Pancreas (tissue), 10 donors: ENCODE measurements at regions not wholly inside any gene's neighbourhood (a gene's known extent, or its start where the extent isn't known, plus 50 kb on each side); places are given as distances from the start of the nearest gene placed in this dataset.

Source experiments
- ATAC-seq, 4 donors: fragments of 200-7000 bp; cut with Tn5 transposase; one replicate each; pipeline versions ENCODE4 v1.8.0 to v1.9.1; 2020; ENCODE audit warnings: mild to moderate bottlenecking in 4 of 4, moderate library complexity in 4 of 4
- DNase-seq, 6 donors: peaks; one replicate each; pipeline ENCODE4 v3.0.0-alpha.2; 2020
- FAIRE-seq: peaks from 2 replicates; lab custom pipeline; 2012; peaks lifted over from hg19 to GRCh38; lab: Jason Lieb, UNC
- H3K27ac ChIP-seq, 4 donors: fragments of 200-600 bp; sonication (generic); 1 replicate in 3 of 4; 2 replicates in 1 of 4; pipeline versions ENCODE4 v1.5.0 to v1.8.0; 2020
- H3K27me3 ChIP-seq, 4 donors: fragments of 200-600 bp; one replicate each; pipeline ENCODE4 v1.8.0; 2021
- H3K36me3 ChIP-seq, 3 donors: fragments of 200-600 bp; sonication (generic) in 1 of 3; one replicate each; pipeline versions ENCODE4 v1.5.0 to v1.8.0; 2020 to 2021
- H3K4me1 ChIP-seq, 3 donors: fragments of 200-600 bp; one replicate each; pipeline ENCODE4 v1.8.0; 2021
- H3K4me3 ChIP-seq, 4 donors: fragments of 200-600 bp; sonication (generic) in 2 of 4; one replicate each; pipeline versions ENCODE4 v1.5.0 to v1.8.0; 2020 to 2021
- H3K9me3 ChIP-seq, 4 donors: fragments of 200-600 bp; one replicate each; pipeline ENCODE4 v1.8.0; 2021
- WGBS, 2 donors: extraction: QIAGEN DNeasy Blood & Tissue Kit; methylation state at CpG; one replicate each; pipeline ENCODE4 v1.1.7; 2013; 5-methylcytosine and 5-hydroxymethylcytosine counted together
- intact Hi-C, 3 donors: fragments of 100-400 bp; cut with DNase I; formaldehyde crosslinking; loops; one replicate each; pipeline versions ENCODE4 v1.11.1 to v1.14.2; 2022
- TF ChIP-seq, protein P1 (sequence below), 4 donors: fragments of 200-600 bp; sonication (generic) in 3 of 4; IDR thresholded peaks; one replicate each; pipeline versions ENCODE4 v1.5.0 to v1.8.0; 2021; ENCODE audit warnings: antibody characterized with exemption in 4 of 4
- donor health status: healthy with polysubstance abuse.
- donor health status: DM: no; HTN: no; CAD: no; lungs with moderate emphysema.
- donor health status: DM: no; HTN: no; CAD: no.
- donor health status: control.
- donor health status: control.
- donor health status: Bipolar disorder and iron deficiency.
- donor health status: DM: yes; HTN: yes; CAD: no.
- donor health status: DM: no; HTN: no; CAD: no.
- donor health status: DM: no; HTN: no; CAD: no.
- donor health status: DM: yes; HTN: yes; CAD: no.

DNA sequence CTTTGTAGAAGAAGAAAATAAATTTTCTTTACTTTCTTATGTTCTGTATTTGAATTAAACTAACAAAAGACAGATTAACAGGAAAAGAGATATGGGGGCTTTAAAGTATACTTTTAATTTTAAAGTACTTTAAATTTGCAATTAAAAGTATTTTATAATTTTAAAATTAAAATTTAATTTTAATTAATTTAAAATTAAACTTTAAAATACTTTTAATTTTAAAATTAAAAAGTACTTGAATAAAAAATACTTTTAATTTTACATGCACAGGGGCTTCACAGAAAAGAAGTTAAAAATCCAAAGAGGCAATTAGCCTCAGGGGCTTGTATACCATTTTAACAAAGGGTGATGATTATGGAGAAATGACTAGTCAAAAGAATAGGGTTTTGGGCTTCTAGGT, 420.5 kb upstream of the TGFBR2 start:
- Histone ChIP-seq H3K27me3 (no peaks in the 10 kb centered on the region), H3K36me3 (no peaks in the 10 kb centered on the region), H3K4me3 (no peak overlapping the region), H3K4me1 (no peaks in the 10 kb centered on the region), H3K9me3 (no peaks in the 10 kb centered on the region), H3K27ac (no peak overlapping the region)
- intact Hi-C loops, result no loop called here
- DNase-seq (no peak), ATAC-seq (no peak), FAIRE-seq (peak; percentile 93)
- TF ChIP-seq, protein P1, sequence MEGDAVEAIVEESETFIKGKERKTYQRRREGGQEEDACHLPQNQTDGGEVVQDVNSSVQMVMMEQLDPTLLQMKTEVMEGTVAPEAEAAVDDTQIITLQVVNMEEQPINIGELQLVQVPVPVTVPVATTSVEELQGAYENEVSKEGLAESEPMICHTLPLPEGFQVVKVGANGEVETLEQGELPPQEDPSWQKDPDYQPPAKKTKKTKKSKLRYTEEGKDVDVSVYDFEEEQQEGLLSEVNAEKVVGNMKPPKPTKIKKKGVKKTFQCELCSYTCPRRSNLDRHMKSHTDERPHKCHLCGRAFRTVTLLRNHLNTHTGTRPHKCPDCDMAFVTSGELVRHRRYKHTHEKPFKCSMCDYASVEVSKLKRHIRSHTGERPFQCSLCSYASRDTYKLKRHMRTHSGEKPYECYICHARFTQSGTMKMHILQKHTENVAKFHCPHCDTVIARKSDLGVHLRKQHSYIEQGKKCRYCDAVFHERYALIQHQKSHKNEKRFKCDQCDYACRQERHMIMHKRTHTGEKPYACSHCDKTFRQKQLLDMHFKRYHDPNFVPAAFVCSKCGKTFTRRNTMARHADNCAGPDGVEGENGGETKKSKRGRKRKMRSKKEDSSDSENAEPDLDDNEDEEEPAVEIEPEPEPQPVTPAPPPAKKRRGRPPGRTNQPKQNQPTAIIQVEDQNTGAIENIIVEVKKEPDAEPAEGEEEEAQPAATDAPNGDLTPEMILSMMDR (IDR thresholded peaks at IDR 0.05), result no peak

DNA sequence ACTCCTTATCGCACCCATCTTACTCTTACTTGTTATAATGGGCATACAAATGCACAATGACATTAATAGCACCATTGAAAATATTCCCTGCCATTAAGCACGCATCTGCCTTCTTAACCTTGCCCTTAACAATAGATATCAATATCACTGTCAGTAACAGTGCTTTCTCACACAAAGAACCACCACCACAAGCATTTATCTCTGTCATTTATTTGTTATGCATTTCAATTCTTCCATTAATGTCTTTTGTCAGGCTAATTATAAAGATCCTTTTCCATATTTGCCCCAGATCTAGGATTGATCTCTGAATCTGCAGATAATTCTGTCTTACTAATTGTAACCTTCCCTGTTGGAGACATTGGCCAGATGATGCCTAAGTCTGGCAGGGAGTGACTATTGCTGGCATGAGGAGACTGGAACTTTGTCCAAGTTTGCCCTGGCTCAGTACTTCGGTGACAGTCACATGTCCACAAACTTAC, 419.6 kb upstream of the TGFBR2 start:
- TF ChIP-seq, protein P1 (IDR thresholded peaks at IDR 0.05), result no peak
- intact Hi-C loops, result no loop called here
- Histone ChIP-seq H3K27ac (no peak overlapping the region), H3K9me3 (no peaks in the 10 kb centered on the region), H3K4me3 (no peak overlapping the region), H3K4me1 (no peaks in the 10 kb centered on the region), H3K27me3 (no peaks in the 10 kb centered on the region), H3K36me3 (no peaks in the 10 kb centered on the region)
- 65 to 71% methylated on average over 3 of the region's 3 CpGs for WGBS, 2 donors
- DNase-seq, result no peak
- no peak for FAIRE-seq
- no peak for ATAC-seq

GRCh38 chr3:30187366-30187765, 419.0 kb upstream of the TGFBR2 start:
- Histone ChIP-seq H3K36me3 (no peaks in the 10 kb centered on the region), H3K9me3 (no peaks in the 10 kb centered on the region), H3K27me3 (no peaks in the 10 kb centered on the region), H3K4me1 (no peaks in the 10 kb centered on the region), H3K4me3 (no peak overlapping the region), H3K27ac (no peak overlapping the region)
- no peak for DNase-seq
- no peak for ATAC-seq
- intact Hi-C loops, result no loop called here
- WGBS, 2 donors, result 84 to 96% methylated on average over 2 of the region's 2 CpGs
- no peak for FAIRE-seq
- TF ChIP-seq, protein P1 (IDR thresholded peaks at IDR 0.05), result no peak

DNA sequence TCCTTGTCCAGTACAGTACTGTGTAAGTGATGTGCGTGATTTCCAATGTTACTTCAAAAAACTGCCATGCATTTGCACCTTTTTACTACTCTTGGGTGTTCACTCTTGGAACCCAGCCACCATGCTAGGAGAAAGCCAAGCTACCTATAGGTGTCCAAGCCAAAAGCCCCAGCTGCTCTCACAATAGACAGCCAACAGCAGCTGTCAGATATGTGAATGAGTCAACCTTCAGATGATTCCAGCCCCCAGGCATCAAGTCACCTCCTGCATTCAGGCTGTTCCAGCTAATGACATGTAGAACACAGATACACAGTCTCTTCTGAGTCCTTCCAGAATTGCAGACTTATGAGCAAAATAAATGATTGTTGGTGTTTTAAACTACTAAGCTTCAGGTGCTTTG, 417.7 kb upstream of the TGFBR2 start:
- 90 to 91% methylated on average over 1 of the region's 1 CpG for WGBS, 2 donors
- FAIRE-seq (no peak), ATAC-seq (no peak), DNase-seq (peak in 1 of 6 donors; percentile 3)
- TF ChIP-seq, protein P1 (IDR thresholded peaks at IDR 0.05), result no peak
- no peaks in the 10 kb centered on the region for H3K27me3 ChIP-seq
- no peaks in the 10 kb centered on the region for H3K36me3 ChIP-seq
- intact Hi-C loops, result no loop called here
- peaks cover 0 to 4% (median 4%) of the 10 kb centered on the region in 3 donors for H3K4me1 ChIP-seq
- H3K9me3 ChIP-seq, result no peaks in the 10 kb centered on the region
- H3K4me3 ChIP-seq, result no peak overlapping the region
- H3K27ac ChIP-seq, result no peak overlapping the region

- DNase-seq, result no peak
- no peak for FAIRE-seq
- no peaks in the 10 kb centered on the region for H3K27me3 ChIP-seq
- intact Hi-C loops, result loop anchor here in 1 of 3 donors (10.0 kb wide), 2 partner anchors 75 to 505 kb away; no protein-coding TSS in a partner anchor
- no peak for ATAC-seq
- H3K27ac ChIP-seq, result no peak overlapping the region
- H3K4me3 ChIP-seq, result no peak overlapping the region
- H3K36me3 ChIP-seq, result no peaks in the 10 kb centered on the region
- TF ChIP-seq, protein P1 (IDR thresholded peaks at IDR 0.05), result no peak
- peaks cover 0 to 7% (median 5%) of the 10 kb centered on the region in 3 donors for H3K4me1 ChIP-seq
- WGBS, 2 donors, result 55 to 58% methylated on average over 3 of the region's 3 CpGs
- no peaks in the 10 kb centered on the region for H3K9me3 ChIP-seq
Measured at GRCh38 chr3:30189900-30190299, 416.5 kb upstream of the TGFBR2 start.
